ENCODE measurements at regions not wholly inside any gene's neighbourhood (a gene's known extent, or its start where the extent isn't known, plus 50 kb on each side); places are given as distances from the start of the nearest gene placed in this dataset.

GRCh38 chr4:144298519-144298918, 158.0 kb upstream of the GYPA start:
- TF ChIP-seq POLR2AphosphoS5 (IDR thresholded peaks at IDR 0.05) = no peak
- TF ChIP-seq, protein P1, sequence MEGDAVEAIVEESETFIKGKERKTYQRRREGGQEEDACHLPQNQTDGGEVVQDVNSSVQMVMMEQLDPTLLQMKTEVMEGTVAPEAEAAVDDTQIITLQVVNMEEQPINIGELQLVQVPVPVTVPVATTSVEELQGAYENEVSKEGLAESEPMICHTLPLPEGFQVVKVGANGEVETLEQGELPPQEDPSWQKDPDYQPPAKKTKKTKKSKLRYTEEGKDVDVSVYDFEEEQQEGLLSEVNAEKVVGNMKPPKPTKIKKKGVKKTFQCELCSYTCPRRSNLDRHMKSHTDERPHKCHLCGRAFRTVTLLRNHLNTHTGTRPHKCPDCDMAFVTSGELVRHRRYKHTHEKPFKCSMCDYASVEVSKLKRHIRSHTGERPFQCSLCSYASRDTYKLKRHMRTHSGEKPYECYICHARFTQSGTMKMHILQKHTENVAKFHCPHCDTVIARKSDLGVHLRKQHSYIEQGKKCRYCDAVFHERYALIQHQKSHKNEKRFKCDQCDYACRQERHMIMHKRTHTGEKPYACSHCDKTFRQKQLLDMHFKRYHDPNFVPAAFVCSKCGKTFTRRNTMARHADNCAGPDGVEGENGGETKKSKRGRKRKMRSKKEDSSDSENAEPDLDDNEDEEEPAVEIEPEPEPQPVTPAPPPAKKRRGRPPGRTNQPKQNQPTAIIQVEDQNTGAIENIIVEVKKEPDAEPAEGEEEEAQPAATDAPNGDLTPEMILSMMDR (IDR thresholded peaks at IDR 0.05) = no peak
